ENCODE measurements at regions not wholly inside any gene's neighbourhood (a gene's known extent, or its start where the extent isn't known, plus 50 kb on each side); places are given as distances from the start of the nearest gene placed in this dataset.
"Not testable (repeated sequence)": the region's sequence is repeated elsewhere in the genome, so short reads cannot be mapped to it uniquely, and the experiment has no call there.

DNA sequence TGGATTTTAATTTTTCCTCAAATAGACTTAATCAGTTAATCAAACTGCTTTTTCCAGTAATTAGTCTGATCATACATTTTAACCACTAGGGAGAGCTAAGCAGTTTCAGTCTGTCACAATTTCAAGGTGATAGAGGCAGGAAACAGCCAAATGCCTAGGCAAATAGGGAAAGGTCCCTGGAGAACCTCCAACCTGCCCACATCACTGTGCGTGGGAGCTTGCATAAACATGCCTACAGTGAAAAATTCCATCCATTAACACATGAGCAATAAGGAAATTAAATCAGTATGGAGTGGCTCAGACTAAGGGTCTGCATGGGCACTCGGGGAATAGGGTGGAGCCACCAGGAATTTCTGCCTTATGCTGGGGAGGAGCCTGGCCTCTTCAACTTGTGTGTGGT lies 74.6 kb downstream of the AASDHPPT start:
- no peak for DNase-seq

- DNase-seq: no peak
Observed at GRCh38 chr11:106152824-106153223, 75.4 kb downstream of the AASDHPPT start.

DNA sequence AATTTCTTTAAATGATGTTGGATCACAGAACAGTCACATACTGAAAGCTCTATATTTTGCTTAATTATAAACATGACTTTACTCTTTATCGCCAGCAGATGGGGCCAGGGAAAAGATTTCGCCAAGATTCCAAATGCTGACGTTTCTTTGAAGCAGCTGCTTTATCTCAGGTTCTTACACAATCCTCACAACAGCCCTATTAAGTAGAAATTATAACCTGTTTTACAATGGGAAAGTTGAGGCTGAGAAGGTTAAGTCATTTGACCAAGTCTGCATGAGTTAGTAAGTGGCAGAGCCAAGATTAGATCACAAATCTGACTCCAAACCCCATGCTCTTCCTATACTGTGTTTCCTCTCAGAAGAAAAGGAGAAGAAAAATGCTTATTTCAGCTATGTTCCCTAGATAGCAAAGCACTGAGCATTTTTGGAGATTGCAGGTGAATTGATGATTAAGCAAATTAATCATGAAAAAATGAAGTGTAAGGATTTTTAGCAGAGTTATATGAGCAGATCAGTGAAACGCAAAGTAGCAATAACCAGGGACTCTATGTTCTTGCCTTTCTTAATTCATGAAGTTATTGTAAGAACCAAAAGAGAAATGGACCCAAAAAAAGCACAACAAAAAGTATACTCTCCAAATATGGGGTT lies 79.0 kb downstream of the AASDHPPT start:
- no peak for DNase-seq

DNA sequence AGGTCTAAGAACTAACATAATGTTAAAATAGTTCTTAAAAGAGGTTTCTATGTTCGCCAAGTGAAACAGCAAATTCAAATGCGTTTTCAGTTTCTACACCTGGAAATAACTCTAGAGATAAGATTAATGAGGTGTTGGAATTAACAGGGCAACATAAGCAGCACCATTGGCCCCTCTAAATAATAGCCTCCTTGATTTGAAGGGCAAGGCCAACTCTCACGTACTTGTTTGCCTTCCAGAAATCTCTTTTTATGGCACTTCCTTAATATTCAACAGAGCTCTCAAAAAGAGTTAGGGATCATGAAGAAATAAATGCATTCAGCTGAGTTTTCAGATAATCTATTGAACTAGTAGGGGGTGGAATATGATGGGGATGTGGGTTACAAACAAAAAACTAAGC lies 80.9 kb downstream of the AASDHPPT start:
- DNase-seq: no peak

DNA sequence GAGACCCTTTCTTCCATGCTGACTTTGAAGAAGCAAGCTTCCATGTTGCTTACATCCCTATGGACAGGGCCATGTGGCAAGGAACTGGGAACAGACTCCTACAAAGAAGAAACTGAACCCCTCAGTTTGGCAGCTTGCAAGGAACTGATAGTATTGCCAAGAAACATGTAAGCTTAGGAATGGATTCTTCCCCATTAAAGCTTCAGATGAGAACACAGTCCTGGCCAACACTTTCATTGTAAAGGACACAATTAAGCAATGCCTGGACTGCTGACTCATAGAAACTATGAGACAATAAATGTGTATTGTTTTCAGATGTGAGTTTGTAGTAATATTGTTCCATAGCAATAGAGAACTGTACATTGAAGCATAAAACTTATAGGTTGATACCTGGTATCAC lies 82.4 kb downstream of the AASDHPPT start:
- no peak for DNase-seq

DNA sequence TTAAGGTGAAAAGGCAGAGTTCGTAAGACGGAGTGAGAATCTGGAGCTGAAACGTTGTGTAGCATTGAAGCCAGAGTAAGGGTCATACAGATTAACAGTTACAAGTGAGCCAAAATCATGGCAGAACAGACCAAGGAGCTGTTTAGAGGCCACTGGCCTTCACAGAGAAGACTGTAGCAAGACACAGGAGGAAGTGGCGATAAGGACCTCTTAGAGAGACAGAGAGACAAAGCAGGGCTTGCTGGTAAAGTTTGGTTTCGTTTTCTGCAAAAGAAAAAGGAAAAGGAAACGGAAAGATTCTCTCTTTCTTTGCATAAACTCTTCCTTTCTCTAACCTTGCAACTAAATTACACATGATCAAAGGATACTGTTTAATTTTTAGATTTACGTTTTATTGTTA lies 83.0 kb downstream of the AASDHPPT start:
- no peak for DNase-seq

GRCh38 chr11:106161775-106162634 lies 84.5 kb downstream of the AASDHPPT start:
- DNase-seq: no peak

DNA sequence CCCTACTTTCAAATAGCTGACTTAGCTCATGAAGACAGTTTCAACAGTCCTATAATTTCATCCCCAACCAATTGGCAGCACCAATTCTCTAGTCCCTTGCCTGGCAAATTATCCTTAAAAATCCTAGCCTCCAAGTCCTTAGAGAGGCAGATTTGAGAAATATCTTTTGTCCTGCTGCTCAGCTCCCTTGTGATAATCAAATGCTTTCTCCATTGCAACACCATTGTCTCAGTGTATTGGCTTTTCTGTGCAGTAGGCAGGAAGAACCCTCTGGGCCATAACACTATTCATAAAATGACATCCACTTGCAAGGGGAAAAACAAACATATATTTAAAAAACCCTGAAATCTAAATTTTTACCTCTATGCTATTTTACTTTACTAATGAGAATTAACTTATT lies 89.6 kb downstream of the AASDHPPT start:
- no peak for DNase-seq

GRCh38 chr11:106172386-106172991 lies 95.0 kb downstream of the AASDHPPT start:
- no peak for DNase-seq

GRCh38 chr11:106173291-106173690 lies 95.8 kb downstream of the AASDHPPT start:
- DNase-seq: no peak

- DNase-seq: not testable (repeated sequence)
Observed at GRCh38 chr11:106174003-106174402, 96.5 kb downstream of the AASDHPPT start.

DNA sequence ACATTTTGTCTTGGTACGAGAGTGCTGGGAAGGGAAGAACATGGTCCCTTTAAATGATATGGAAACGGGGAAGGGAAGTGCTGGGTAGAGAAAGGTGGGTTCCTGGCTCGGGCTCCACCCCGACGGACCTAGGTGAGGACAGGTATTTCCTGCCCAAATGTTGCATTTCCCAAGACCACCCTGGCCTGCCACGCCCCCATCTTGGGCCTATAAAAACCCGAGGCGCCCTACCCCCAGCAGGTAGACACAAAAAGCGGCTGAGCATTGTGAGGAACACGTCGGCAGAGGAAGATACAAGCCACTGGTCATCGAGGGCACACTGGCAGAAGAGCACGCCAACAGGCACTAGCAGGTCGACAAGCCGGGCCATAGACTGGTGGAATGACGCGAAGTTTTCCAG lies 99.4 kb downstream of the AASDHPPT start:
- no peak for DNase-seq

GRCh38 chr11:106177311-106177710 lies 99.8 kb downstream of the AASDHPPT start:
- no peak for DNase-seq

GRCh38 chr11:106178361-106178760 lies 100.9 kb downstream of the AASDHPPT start:
- DNase-seq: no peak

DNA sequence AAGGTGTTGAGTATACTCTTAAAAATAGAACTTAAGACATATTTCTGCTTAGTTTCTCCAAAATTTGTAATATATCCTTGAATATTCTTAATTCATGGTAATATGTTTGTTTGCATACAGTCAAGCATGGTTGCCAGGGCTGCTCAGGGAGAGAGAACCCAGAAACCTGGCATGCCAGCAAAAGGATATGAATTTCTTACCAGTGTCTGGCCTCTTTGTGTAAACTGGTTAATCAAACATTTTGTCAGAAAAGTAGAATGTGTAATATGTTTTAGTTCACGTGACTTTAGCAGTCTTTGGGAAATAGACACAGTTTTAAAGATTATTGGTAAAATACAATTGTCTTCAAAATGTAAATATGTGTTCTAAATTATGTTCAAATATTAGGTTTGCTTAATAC lies 101.6 kb downstream of the AASDHPPT start:
- DNase-seq: no peak

GRCh38 chr11:106186630-106187029 lies 109.2 kb downstream of the AASDHPPT start:
- DNase-seq: no peak

GRCh38 chr11:106187860-106188456 lies 110.5 kb downstream of the AASDHPPT start:
- no peak for DNase-seq

- DNase-seq: no peak
Observed at GRCh38 chr11:106193956-106194355, 116.5 kb downstream of the AASDHPPT start.

DNA sequence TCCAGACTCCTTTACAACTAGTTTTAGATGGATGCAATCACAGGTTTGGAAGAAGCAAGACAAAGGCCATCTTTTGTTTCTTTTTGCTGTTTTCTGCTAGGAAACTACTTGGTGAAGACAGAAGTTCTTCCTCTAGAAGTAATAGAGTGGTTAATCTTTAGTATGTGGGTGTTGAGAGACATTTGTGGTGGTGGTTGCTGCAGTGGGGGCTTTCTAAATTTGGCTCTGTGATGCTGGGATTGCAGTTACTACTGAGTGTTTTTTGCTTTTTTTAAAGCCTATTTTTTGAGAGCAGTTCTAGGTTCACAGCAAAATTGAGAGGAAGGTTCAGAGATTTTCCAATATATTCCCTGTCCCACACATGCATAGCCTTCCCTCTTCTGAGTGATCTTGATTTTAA lies 120.0 kb downstream of the AASDHPPT start:
- DNase-seq: no peak

DNA sequence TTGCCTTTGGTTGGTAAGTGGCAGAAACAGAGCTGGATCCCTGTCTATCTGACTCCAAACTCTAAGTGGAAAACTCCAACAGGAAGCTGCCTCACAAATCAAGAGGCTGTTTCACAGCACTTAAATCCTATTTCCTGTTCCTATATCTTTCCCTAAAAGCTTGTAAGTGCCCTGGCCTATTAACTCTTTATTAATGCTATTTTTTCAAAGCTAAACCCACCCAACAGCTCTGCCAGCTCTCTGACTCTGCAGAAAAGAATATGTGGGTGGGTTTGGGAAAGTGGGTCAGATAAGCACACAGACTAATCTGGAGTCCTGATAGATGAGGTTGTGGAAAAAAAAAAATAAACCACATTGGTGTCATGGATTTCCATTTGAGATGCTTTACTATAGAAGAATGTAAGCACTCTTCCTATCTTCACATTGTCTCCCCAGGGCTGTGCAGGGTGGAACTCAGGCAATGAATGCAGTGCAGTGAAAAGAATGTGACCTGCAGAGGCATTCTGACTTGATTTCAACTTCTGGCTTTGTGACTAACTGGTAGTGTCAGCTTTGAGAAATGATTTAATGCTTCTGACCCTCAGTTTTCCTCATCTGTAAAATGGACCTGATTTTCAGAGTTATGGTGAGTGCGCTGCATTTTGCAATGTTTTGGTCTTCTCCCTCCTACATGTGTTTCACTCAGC lies 125.6 kb downstream of the AASDHPPT start:
- no peak for DNase-seq

DNA sequence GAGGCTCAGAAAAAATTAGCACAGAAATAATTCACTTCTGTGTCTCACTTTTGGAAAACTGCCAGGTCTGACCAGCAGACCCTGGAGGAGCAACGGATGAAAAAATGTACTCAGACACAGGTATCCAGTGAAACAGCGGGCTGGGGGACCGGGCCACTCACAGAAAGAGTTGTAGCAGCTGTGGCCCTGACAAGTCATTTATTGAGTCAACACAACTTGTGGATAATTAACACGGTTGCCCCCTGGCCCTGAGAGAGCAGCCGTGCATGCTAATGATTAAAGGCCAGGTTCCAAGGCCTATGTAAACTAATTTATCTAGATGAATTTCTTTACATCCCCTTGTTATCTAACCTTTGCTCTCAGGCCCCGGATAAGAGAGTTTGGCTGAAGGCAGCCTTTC lies 131.3 kb downstream of the AASDHPPT start:
- no peak for DNase-seq

GRCh38 chr11:106212081-106212480 lies 134.6 kb downstream of the AASDHPPT start:
- no peak for DNase-seq

DNA sequence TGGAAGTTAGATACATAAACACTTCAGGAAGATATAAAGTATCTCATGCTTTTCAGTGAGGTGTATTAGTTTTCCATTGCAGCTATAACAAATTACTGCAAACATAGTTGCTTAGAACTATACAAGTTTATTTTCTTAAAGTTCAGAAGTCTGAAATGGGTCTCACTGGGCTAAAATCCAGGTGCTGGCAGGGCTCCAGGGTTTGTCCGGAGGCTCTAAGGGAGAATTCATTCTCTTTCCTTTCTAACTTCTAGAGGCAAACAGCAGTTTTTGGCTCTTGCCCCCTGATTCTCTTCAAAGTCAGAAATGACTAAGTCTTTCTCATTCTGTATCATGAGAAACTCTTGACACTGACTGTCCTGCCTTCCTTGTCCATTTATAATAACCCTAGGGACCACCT lies 138.8 kb downstream of the AASDHPPT start:
- DNase-seq: no peak
